ENCODE measurements at regions not wholly inside any gene's neighbourhood (a gene's known extent, or its start where the extent isn't known, plus 50 kb on each side); places are given as distances from the start of the nearest gene placed in this dataset.

DNA sequence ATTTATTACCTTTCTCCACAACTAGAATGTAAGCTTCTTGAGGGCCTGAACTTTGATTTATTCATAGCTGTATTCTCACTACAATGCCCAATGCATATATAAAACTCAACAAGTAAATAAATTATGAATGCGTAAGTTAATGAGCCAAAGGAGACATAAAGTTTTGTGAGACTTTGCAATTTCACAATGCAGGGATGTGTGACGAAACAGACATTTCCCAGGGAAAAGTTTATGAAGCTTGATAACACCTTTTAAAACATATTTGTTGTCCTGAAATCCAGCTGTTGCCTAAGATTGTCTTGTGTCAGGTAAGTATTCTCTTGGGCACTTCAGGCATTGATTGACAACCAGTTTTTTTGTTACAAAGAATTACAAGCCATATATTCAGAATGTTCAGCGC is 800.1 kb downstream of the BRINP1 start:
- TF ChIP-seq, protein P1, sequence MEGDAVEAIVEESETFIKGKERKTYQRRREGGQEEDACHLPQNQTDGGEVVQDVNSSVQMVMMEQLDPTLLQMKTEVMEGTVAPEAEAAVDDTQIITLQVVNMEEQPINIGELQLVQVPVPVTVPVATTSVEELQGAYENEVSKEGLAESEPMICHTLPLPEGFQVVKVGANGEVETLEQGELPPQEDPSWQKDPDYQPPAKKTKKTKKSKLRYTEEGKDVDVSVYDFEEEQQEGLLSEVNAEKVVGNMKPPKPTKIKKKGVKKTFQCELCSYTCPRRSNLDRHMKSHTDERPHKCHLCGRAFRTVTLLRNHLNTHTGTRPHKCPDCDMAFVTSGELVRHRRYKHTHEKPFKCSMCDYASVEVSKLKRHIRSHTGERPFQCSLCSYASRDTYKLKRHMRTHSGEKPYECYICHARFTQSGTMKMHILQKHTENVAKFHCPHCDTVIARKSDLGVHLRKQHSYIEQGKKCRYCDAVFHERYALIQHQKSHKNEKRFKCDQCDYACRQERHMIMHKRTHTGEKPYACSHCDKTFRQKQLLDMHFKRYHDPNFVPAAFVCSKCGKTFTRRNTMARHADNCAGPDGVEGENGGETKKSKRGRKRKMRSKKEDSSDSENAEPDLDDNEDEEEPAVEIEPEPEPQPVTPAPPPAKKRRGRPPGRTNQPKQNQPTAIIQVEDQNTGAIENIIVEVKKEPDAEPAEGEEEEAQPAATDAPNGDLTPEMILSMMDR (IDR thresholded peaks at IDR 0.05), result no peak
- no peak for TF ChIP-seq POLR2A (IDR thresholded peaks at IDR 0.05)
